WERI-Rb-1 (cell line): ENCODE measurements at regions not wholly inside any gene's neighbourhood (a gene's known extent, or its start where the extent isn't known, plus 50 kb on each side); places are given as distances from the start of the nearest gene placed in this dataset.

Experiments
- DNase-seq: peaks from one replicate; pipeline ENCODE4 v3.0.0-alpha.2; 2020
- H3K27ac ChIP-seq: fragments of 250-450 bp; sonication (Bioruptor Pico); 2 replicates; pipeline ENCODE4 v1.5.1; 2020; ENCODE audit warnings: mild to moderate bottlenecking, moderate library complexity
- H3K27me3 ChIP-seq: fragments of 250-450 bp; sonication (Bioruptor Pico); 2 replicates; pipeline ENCODE4 v1.5.1; 2021; ENCODE audit warnings: mild to moderate bottlenecking, low read depth, moderate library complexity; ENCODE audit not compliant: insufficient read depth, severe bottlenecking
- H3K36me3 ChIP-seq: fragments of 250-450 bp; sonication (Bioruptor Pico); 2 replicates; pipeline ENCODE4 v1.5.1; 2020; ENCODE audit warnings: mild to moderate bottlenecking, moderate library complexity
- H3K4me3 ChIP-seq: 2 replicates; pipeline ENCODE4 v1.5.1; 2011; ENCODE audit warnings: low read depth, mild to moderate bottlenecking, control low read depth, low read length
- H3K9me3 ChIP-seq: fragments of 250-450 bp; sonication (Bioruptor Pico); 2 replicates; pipeline ENCODE4 v1.5.1; 2021; ENCODE audit warnings: mild to moderate bottlenecking, moderate library complexity; ENCODE audit not compliant: severe bottlenecking
- TF ChIP-seq, protein P1 (sequence below): IDR thresholded peaks from 2 replicates; pipeline ENCODE4 v1.5.1; 2011; ENCODE audit warnings: low read depth, mild to moderate bottlenecking, control low read depth, inconsistent platforms, low read length

DNA sequence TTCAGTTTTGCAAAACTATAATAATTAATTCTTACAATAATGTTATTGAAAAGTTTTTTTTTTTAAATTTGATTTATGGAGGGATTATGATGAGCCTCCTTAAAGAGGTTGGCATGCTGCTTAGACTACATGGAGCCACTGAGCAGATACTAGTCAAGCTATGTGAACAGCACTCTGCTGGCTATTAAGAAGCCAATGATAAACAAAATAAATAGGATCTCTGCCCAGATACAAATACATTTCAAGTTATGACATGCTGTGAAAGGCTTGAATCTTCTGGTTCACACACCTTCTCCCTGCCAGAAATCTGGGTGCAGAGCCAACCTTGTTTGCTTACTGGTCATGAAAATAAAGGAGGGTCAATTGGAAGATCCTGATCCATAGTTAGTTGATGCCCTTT, 107.4 kb upstream of the NAV3 start:
- no peaks in the 10 kb centered on the region for H3K9me3 ChIP-seq
- H3K4me3 ChIP-seq, result no peak overlapping the region
- no peaks in the 10 kb centered on the region for H3K27me3 ChIP-seq
- no peak for DNase-seq
- no peaks in the 10 kb centered on the region for H3K36me3 ChIP-seq
- TF ChIP-seq, protein P1, sequence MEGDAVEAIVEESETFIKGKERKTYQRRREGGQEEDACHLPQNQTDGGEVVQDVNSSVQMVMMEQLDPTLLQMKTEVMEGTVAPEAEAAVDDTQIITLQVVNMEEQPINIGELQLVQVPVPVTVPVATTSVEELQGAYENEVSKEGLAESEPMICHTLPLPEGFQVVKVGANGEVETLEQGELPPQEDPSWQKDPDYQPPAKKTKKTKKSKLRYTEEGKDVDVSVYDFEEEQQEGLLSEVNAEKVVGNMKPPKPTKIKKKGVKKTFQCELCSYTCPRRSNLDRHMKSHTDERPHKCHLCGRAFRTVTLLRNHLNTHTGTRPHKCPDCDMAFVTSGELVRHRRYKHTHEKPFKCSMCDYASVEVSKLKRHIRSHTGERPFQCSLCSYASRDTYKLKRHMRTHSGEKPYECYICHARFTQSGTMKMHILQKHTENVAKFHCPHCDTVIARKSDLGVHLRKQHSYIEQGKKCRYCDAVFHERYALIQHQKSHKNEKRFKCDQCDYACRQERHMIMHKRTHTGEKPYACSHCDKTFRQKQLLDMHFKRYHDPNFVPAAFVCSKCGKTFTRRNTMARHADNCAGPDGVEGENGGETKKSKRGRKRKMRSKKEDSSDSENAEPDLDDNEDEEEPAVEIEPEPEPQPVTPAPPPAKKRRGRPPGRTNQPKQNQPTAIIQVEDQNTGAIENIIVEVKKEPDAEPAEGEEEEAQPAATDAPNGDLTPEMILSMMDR, result no peak
- no peak overlapping the region for H3K27ac ChIP-seq

DNA sequence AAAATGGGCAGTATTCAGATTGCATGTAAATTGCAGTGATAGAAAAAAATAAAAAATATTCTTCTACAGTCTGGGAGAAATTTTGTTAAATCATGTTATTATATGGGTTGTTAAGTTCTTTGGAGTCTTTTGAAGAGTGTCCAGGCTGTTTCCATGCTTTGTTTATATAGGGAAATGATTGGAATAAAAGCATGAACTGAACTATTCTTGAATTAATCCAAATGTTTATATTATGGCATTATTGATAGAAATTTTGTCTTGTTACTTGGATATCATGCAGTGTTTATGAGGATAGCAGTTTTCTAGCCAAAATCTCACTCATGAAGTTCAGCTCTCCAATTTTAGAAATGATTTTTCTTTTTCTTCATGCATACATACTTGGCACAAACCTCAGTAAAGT, 108.2 kb upstream of the NAV3 start:
- Histone ChIP-seq H3K27me3 (no peaks in the 10 kb centered on the region), H3K27ac (no peak overlapping the region), H3K36me3 (no peaks in the 10 kb centered on the region), H3K4me3 (no peak overlapping the region), H3K9me3 (no peaks in the 10 kb centered on the region)
- TF ChIP-seq, protein P1, result no peak
- no peak for DNase-seq

DNA sequence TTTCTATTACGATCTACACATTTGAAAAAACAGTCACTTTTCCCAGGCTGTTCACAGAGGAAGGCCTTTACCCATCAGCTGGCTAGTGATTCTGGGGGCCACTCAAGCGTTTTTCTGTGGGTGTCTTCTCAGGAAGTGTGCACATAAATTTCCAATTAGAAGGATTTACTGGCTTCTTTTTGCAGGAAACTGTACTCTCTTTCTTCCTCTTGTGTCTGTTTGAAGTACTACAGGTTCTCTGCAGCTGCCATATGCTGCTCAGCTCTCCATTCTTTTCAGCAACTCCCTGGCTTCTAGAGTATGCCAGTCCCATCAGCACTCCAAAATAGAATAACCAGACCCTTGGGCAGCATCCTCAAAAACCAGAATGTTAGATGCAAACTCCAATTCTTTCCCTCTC, 110.4 kb upstream of the NAV3 start:
- Histone ChIP-seq H3K27me3 (no peaks in the 10 kb centered on the region), H3K36me3 (no peaks in the 10 kb centered on the region), H3K27ac (no peak overlapping the region), H3K4me3 (no peak overlapping the region), H3K9me3 (no peaks in the 10 kb centered on the region)
- TF ChIP-seq, protein P1, result peak; percentile 38; the same call in 1 of the 2 replicates
- DNase-seq, result no peak

- no peaks in the 10 kb centered on the region for H3K36me3 ChIP-seq
- no peak for DNase-seq
- TF ChIP-seq, protein P1, result no peak
- no peak overlapping the region for H3K27ac ChIP-seq
- no peaks in the 10 kb centered on the region for H3K27me3 ChIP-seq
- H3K4me3 ChIP-seq, result no peak overlapping the region
- no peaks in the 10 kb centered on the region for H3K9me3 ChIP-seq
Measured at GRCh38 chr12:77710209-77710608, 120.5 kb upstream of the NAV3 start.

DNA sequence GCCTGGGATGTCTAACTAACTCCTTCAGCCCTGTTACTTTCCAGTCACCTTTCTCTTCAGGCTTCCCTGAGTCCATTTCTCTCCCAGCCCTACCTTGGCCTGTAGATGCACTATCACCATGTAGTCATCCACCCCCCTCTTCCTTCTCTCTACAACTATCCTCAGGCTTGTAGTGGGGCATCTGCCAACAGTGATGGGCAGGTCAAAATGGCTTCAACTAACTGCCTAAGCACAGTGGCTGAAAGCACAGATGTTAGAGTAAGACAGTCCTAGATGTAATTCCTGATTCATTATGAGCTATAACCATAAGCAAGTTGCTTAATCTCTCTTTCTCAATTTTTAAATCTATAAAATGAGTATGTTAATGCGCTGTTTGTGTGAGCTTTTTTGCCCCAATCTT, 133.6 kb upstream of the NAV3 start:
- Histone ChIP-seq H3K36me3 (no peaks in the 10 kb centered on the region), H3K27me3 (no peaks in the 10 kb centered on the region), H3K27ac (no peak overlapping the region), H3K9me3 (no peaks in the 10 kb centered on the region), H3K4me3 (no peak overlapping the region)
- no peak for DNase-seq
- TF ChIP-seq, protein P1, result no peak

- no peak for DNase-seq
Measured at GRCh38 chr12:77696183-77696582, 134.5 kb upstream of the NAV3 start.

More at GRCh38 chr12:77696183-77696582, 134.5 kb upstream of the NAV3 start:
- H3K9me3 ChIP-seq, result no peaks in the 10 kb centered on the region
- H3K36me3 ChIP-seq, result no peaks in the 10 kb centered on the region
- H3K27ac ChIP-seq, result no peak overlapping the region
- H3K27me3 ChIP-seq, result no peaks in the 10 kb centered on the region
- H3K4me3 ChIP-seq, result no peak overlapping the region
- TF ChIP-seq, protein P1, result no peak
